ENCODE measurements at regions not wholly inside any gene's neighbourhood (a gene's known extent, or its start where the extent isn't known, plus 50 kb on each side); places are given as distances from the start of the nearest gene placed in this dataset.

DNA sequence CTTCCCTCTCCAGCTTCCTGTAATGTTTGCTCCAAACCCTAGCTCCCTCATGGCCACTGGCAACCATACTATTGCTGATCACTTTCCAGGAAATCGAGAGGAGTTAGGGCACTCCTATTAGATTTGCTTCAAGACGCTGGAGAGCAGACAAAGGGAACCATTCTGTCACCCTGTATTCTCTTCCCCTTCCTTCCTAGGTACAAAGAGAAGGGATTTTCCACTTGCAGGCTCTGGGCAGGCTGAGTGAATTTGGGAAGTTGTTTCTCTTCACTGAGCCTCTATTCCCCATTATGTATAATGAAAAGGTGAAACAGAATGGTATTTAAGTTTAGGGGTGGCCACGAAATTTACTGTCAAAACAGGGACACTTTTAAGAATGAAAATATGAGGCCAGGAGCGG lies 99.4 kb upstream of the LPP start:
- Histone ChIP-seq H3K27me3 (ENCODE audit: control insufficient read depth, insufficient read depth, low read length) (no peaks in the 10 kb centered on the region), H3K4me3 (ENCODE audit: low read length) (no peak overlapping the region), H3K4me1 (ENCODE audit: control insufficient read depth, low read depth, low read length) (peaks cover 14% of the 10 kb centered on the region), H3K27ac (ENCODE audit: low read length) (no peak overlapping the region), H3K36me3 (ENCODE audit: control insufficient read depth, low read depth, low read length) (no peaks in the 10 kb centered on the region), H3K9me3 (ENCODE audit: control insufficient read depth, low read depth, low read length) (no peaks in the 10 kb centered on the region), H3K9ac (ENCODE audit: low read length) (no peak overlapping the region)

DNA sequence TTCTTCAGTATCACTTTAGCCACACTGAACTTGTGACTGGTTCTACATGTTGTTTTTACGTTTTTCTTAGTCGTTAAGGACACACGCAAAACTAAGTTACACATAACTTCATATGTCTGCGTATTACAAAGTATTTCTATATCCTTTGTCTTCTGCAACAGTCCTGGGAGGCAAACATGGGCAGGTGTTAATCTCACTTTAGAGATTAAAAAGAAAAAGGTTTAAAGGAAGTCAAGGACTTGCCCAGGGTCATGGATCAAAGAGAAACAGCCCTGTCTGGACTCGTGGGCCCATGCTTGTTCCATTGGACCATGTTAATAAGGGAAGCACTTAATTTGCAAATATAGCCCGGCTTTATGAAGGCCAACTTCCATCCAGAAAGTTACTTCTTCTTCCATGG lies 98.6 kb upstream of the LPP start:
- no peaks in the 10 kb centered on the region for H3K9me3 ChIP-seq (ENCODE audit: control insufficient read depth, low read depth, low read length)
- H3K4me3 ChIP-seq (ENCODE audit: low read length) = no peak overlapping the region
- H3K27ac ChIP-seq (ENCODE audit: low read length) = no peak overlapping the region
- no peaks in the 10 kb centered on the region for H3K36me3 ChIP-seq (ENCODE audit: control insufficient read depth, low read depth, low read length)
- no peak overlapping the region for H3K9ac ChIP-seq (ENCODE audit: low read length)
- H3K4me1 ChIP-seq (ENCODE audit: control insufficient read depth, low read depth, low read length) = peaks cover 14% of the 10 kb centered on the region
- H3K27me3 ChIP-seq (ENCODE audit: control insufficient read depth, insufficient read depth, low read length) = no peaks in the 10 kb centered on the region

DNA sequence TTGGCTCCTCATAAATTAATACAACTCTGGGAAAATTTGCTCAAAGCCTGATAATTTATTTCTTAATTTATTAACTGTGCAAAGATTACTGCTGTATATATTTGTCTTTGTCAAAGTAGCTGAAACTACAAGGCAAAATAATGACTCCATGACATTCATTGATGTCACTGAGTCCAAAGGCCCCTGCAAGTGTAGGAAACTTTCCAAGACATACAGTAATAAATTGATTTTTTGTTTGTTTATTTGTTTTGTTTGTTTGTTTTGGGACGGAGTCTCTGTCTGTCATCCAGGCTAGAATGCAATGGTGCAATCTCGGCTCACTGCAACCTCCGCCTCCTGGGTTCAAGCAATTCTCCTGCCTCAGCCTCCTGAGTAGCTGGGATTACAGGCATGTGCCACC lies 96.8 kb upstream of the LPP start:
- no peaks in the 10 kb centered on the region for H3K36me3 ChIP-seq (ENCODE audit: control insufficient read depth, low read depth, low read length)
- no peaks in the 10 kb centered on the region for H3K27me3 ChIP-seq (ENCODE audit: control insufficient read depth, insufficient read depth, low read length)
- H3K9ac ChIP-seq (ENCODE audit: low read length) = no peak overlapping the region
- no peak overlapping the region for H3K4me3 ChIP-seq (ENCODE audit: low read length)
- H3K9me3 ChIP-seq (ENCODE audit: control insufficient read depth, low read depth, low read length) = no peaks in the 10 kb centered on the region
- no peak overlapping the region for H3K27ac ChIP-seq (ENCODE audit: low read length)
- peaks cover 10% of the 10 kb centered on the region for H3K4me1 ChIP-seq (ENCODE audit: control insufficient read depth, low read depth, low read length)

DNA sequence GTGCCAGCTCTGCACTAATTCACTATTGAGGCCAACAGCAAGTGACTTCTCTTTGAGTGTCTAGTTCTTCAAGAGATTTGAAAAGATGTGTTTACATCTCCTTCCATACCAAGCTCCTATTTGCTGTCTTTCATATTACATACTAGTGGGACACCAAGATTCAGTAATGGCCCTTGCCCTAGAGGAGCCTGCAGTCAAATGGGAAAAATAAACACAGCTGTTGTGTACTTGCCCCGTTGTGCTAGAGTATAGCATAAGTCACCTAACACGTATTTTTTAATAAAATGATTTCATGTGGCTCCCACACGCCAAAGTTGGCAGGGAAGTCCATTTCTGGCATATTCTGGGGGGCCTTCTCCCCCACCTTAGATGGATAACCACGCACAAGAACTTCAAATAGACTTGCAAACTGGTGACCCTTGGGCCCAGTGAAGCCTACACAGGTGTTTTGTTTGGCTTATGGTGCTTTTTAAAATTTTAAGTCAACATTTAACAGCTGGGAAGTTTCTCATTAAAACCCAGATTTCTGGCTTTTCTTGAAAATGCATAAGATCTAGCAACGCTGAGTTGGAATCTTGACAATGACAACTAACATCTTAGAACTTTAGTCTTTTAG lies 95.3 kb upstream of the LPP start:
- no peaks in the 10 kb centered on the region for H3K36me3 ChIP-seq (ENCODE audit: control insufficient read depth, low read depth, low read length)
- no peaks in the 10 kb centered on the region for H3K27me3 ChIP-seq (ENCODE audit: control insufficient read depth, insufficient read depth, low read length)
- no peak overlapping the region for H3K4me3 ChIP-seq (ENCODE audit: low read length)
- no peak overlapping the region for H3K27ac ChIP-seq (ENCODE audit: low read length)
- no peak overlapping the region for H3K9ac ChIP-seq (ENCODE audit: low read length)
- H3K4me1 ChIP-seq (ENCODE audit: control insufficient read depth, low read depth, low read length) = no peaks in the 10 kb centered on the region
- no peaks in the 10 kb centered on the region for H3K9me3 ChIP-seq (ENCODE audit: control insufficient read depth, low read depth, low read length)

DNA sequence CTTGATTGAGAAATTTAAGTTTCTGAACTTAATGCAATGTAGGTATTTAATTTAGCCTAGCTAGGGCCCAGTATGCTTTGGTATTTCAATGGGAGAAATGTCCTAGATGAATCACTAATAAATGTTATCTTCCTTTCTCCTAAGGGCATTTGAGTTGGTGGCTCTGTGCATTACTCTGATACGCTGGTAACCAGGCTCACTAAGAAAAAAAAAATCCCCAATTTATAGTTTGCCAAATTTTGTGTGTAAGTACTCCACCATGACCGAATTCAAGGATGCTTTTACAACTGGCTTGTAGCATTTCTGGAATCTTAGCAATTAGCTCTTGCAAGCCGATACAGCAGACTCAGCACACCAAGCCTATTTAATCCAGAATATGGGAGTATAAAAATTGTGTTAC lies 94.6 kb upstream of the LPP start:
- Histone ChIP-seq H3K4me3 (ENCODE audit: low read length) (no peak overlapping the region), H3K4me1 (ENCODE audit: control insufficient read depth, low read depth, low read length) (no peaks in the 10 kb centered on the region), H3K27ac (ENCODE audit: low read length) (no peak overlapping the region), H3K36me3 (ENCODE audit: control insufficient read depth, low read depth, low read length) (no peaks in the 10 kb centered on the region), H3K9me3 (ENCODE audit: control insufficient read depth, low read depth, low read length) (no peaks in the 10 kb centered on the region), H3K27me3 (ENCODE audit: control insufficient read depth, insufficient read depth, low read length) (no peaks in the 10 kb centered on the region), H3K9ac (ENCODE audit: low read length) (no peak overlapping the region)

DNA sequence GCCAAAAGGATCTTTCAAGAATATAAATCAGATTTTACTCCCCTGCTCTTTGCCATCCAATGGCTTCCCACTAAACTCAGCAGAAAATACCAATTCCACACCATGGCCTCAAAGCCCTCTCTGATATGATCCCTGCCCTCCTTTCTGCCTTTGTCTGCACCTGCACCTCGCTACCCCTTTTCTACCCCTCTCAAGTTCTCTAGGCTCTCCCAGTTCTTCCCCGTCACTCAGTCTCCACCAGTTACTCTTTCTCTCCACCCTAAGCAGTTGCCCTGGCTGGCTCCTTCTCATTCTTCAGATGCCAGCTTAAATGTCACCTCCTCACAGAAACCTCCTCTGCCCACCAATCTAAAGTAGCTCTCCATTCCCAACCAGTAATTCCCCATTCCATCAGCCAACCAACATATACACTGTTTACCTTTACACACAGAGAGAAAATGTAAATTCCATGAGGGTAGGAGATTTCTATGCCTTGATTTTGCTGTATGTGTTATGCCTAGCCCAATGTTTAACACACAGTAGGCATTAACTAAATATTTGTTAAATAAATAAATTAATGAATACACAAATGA lies 93.6 kb upstream of the LPP start:
- H3K9me3 ChIP-seq (ENCODE audit: control insufficient read depth, low read depth, low read length) = no peaks in the 10 kb centered on the region
- no peaks in the 10 kb centered on the region for H3K27me3 ChIP-seq (ENCODE audit: control insufficient read depth, insufficient read depth, low read length)
- H3K27ac ChIP-seq (ENCODE audit: low read length) = no peak overlapping the region
- no peak overlapping the region for H3K4me3 ChIP-seq (ENCODE audit: low read length)
- no peaks in the 10 kb centered on the region for H3K4me1 ChIP-seq (ENCODE audit: control insufficient read depth, low read depth, low read length)
- H3K36me3 ChIP-seq (ENCODE audit: control insufficient read depth, low read depth, low read length) = no peaks in the 10 kb centered on the region
- no peak overlapping the region for H3K9ac ChIP-seq (ENCODE audit: low read length)

DNA sequence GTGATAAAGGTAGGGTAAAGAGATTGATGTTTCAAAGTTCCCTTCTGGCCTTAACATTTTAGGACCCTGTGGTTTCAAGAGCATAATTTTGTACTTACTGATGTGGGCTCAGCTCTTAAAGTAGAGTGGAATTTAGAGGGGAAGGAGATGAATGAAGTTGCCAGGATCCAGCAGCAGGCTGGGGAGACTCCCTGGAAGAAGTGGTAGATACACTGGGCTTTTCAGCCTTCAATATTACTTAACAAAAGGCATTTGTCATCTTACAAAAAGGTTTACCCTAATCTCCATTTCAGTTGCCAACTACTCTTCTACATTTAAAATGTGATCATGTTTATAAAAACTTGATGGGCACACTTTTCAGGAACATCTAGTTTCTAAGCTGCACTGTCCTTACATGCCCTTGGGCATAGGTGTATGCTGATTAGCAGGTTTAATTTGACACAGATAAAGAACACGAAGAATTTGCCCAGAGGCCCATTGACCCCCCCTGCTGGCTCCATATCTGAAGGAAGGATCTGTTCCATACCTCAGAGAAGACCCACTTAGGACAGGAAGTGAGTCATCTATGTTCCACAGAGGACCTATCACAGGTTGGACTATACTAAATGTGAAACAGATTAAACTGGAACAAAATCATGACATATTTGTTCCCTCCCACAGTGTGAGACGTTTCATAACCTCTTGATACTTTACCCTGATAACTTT lies 93.0 kb upstream of the LPP start:
- Histone ChIP-seq H3K4me3 (ENCODE audit: low read length) (no peak overlapping the region), H3K27ac (ENCODE audit: low read length) (no peak overlapping the region), H3K9me3 (ENCODE audit: control insufficient read depth, low read depth, low read length) (no peaks in the 10 kb centered on the region), H3K36me3 (ENCODE audit: control insufficient read depth, low read depth, low read length) (no peaks in the 10 kb centered on the region), H3K9ac (ENCODE audit: low read length) (no peak overlapping the region), H3K27me3 (ENCODE audit: control insufficient read depth, insufficient read depth, low read length) (no peaks in the 10 kb centered on the region), H3K4me1 (ENCODE audit: control insufficient read depth, low read depth, low read length) (no peaks in the 10 kb centered on the region)

DNA sequence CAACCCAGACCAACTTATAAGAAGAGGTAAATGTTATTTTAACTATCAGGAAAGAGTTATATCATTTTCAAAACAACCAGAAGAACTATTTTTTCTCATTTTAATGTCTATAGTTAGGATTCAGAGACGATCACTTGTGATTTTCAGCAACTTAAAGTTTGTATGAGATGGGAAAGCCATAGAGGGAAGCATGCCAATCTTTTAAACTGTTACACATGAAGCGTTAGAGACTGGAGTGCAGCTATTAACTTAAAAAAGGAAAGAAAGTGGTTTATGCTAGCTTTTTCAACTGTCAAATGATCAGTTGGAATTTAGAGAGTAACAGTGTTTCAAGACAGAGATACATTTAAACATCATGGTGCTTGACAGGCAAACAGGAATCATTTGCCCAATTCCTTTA lies 91.7 kb upstream of the LPP start:
- Histone ChIP-seq H3K27me3 (ENCODE audit: control insufficient read depth, insufficient read depth, low read length) (no peaks in the 10 kb centered on the region), H3K36me3 (ENCODE audit: control insufficient read depth, low read depth, low read length) (no peaks in the 10 kb centered on the region), H3K9ac (ENCODE audit: low read length) (no peak overlapping the region), H3K9me3 (ENCODE audit: control insufficient read depth, low read depth, low read length) (no peaks in the 10 kb centered on the region), H3K27ac (ENCODE audit: low read length) (no peak overlapping the region), H3K4me1 (ENCODE audit: control insufficient read depth, low read depth, low read length) (no peaks in the 10 kb centered on the region), H3K4me3 (ENCODE audit: low read length) (no peak overlapping the region)

DNA sequence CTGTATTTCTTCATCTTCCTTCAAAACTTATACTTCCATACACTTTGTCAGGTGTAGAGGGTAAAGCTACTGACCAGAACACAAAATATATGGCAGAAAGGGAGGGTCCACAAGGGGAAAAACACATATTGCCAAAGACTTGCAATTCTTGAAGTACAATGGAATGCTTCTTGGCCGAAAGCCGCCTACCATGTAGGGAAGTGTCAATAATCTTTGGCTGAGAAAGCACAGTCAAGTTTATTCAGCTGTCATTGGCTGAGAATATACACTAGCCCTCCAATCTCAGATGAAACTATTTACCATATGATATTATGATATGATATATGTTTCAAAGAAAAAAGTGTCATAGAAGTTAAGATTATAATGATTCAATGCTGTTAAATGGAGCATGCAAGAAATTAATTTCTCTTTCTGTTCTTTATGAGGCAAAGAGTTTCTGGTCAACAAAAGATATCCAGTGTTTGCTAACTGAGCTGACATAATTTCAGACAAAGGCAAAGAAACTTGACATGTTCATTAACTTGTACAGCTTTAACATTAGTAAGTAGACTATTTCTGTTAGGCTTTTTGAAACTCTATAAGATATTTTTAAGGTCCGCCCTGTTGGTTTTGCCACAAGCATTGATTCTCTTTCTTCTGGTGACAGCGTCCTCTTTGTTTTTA lies 89.0 kb upstream of the LPP start:
- Histone ChIP-seq H3K4me3 (ENCODE audit: low read length) (no peak overlapping the region), H3K9me3 (ENCODE audit: control insufficient read depth, low read depth, low read length) (no peaks in the 10 kb centered on the region), H3K27me3 (ENCODE audit: control insufficient read depth, insufficient read depth, low read length) (no peaks in the 10 kb centered on the region), H3K36me3 (ENCODE audit: control insufficient read depth, low read depth, low read length) (no peaks in the 10 kb centered on the region), H3K27ac (ENCODE audit: low read length) (no peak overlapping the region), H3K4me1 (ENCODE audit: control insufficient read depth, low read depth, low read length) (no peaks in the 10 kb centered on the region), H3K9ac (ENCODE audit: low read length) (no peak overlapping the region)

DNA sequence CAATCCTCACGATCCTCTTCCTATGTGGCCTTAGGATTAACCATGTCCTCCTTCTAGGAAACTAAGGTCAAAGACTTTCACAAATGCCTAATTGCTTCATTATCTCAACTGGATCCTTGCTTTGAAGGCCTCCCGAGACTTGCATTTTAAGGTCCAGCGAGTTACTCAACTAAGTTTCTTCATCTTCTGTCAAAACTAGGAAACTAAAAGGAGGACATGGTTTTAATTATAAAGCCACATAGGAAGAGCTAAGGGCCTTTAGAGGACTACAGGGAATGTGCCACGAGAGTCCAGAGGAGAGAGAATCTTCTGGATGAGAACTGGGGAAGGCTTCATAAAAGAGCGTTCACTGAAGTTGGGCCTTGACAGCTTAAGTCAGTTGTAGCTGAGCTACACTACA lies 87.8 kb upstream of the LPP start:
- H3K9me3 ChIP-seq (ENCODE audit: control insufficient read depth, low read depth, low read length) = no peaks in the 10 kb centered on the region
- no peaks in the 10 kb centered on the region for H3K27me3 ChIP-seq (ENCODE audit: control insufficient read depth, insufficient read depth, low read length)
- no peak overlapping the region for H3K27ac ChIP-seq (ENCODE audit: low read length)
- H3K9ac ChIP-seq (ENCODE audit: low read length) = no peak overlapping the region
- no peaks in the 10 kb centered on the region for H3K36me3 ChIP-seq (ENCODE audit: control insufficient read depth, low read depth, low read length)
- H3K4me1 ChIP-seq (ENCODE audit: control insufficient read depth, low read depth, low read length) = no peaks in the 10 kb centered on the region
- H3K4me3 ChIP-seq (ENCODE audit: low read length) = no peak overlapping the region

DNA sequence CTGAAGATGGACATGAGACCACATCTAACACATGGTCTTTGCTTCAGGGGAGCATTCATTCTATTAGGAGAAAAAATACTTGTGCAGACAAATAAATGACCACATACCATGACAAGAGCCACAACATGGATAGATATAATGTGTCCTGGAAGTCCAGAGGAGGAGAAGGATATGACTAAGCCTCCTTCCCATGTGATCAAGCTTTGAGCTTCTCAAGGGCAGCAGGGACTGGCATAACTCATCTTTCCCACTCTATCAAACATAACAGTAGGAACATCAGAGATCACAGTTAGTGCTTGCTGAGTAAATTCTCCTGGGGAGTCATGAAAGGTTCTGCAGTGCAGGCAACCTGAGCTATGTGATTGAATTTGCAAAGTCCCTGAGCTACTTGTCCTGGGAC lies 86.0 kb upstream of the LPP start:
- H3K9me3 ChIP-seq (ENCODE audit: control insufficient read depth, low read depth, low read length) = no peaks in the 10 kb centered on the region
- H3K36me3 ChIP-seq (ENCODE audit: control insufficient read depth, low read depth, low read length) = no peaks in the 10 kb centered on the region
- no peak overlapping the region for H3K27ac ChIP-seq (ENCODE audit: low read length)
- H3K4me3 ChIP-seq (ENCODE audit: low read length) = no peak overlapping the region
- H3K27me3 ChIP-seq (ENCODE audit: control insufficient read depth, insufficient read depth, low read length) = no peaks in the 10 kb centered on the region
- no peaks in the 10 kb centered on the region for H3K4me1 ChIP-seq (ENCODE audit: control insufficient read depth, low read depth, low read length)
- no peak overlapping the region for H3K9ac ChIP-seq (ENCODE audit: low read length)
